ENCODE measurements at regions not wholly inside any gene's neighbourhood (a gene's known extent, or its start where the extent isn't known, plus 50 kb on each side); places are given as distances from the start of the nearest gene placed in this dataset.

DNA sequence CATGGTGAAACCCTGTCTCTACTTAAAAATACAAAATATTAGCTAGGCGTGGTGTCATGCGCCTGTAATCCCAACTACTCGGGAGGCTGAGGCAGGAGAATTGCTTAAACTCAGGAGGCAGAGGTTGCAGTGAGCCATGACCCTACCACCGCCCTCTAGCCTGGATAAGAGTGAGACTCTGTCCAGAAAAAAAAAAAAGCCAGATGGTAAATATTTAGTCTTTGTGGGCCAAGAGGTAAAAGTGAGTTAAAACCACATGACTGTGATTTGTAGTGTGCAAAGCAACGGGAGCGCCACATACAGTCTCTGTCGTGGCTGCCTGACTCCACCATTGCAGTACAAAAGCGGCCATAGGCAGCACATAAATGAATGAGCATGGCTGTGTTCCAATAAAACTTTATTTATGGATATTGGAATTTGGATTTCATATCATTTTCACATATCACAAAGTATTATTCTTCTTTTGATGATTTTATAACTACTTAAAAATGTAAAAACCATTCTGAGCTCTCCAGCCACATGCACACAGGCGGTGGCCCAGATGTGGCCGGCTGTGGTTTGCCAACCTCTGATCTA, 51.8 kb upstream of the CASZ1 start:
- no peak for DNase-seq

DNA sequence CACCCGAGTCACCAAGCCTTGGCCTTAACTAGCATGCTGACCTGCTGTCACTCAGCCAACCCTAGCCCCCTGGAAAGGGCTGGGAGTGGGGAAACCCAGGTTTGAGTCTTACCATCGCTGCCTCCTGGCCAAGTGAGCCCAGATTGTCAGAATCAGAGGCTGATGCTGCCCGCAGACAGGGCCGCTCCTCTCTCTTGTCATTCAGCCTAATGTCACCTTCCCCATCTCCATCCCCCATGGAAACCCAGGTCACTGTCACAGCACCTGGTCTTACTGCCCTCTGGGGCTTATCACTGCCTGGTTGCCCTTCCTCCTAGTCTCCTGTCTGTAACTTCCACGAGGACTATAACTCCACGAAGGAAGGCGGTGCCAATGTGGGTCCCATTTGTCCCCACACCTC, 53.6 kb upstream of the CASZ1 start:
- no peak for DNase-seq

DNA sequence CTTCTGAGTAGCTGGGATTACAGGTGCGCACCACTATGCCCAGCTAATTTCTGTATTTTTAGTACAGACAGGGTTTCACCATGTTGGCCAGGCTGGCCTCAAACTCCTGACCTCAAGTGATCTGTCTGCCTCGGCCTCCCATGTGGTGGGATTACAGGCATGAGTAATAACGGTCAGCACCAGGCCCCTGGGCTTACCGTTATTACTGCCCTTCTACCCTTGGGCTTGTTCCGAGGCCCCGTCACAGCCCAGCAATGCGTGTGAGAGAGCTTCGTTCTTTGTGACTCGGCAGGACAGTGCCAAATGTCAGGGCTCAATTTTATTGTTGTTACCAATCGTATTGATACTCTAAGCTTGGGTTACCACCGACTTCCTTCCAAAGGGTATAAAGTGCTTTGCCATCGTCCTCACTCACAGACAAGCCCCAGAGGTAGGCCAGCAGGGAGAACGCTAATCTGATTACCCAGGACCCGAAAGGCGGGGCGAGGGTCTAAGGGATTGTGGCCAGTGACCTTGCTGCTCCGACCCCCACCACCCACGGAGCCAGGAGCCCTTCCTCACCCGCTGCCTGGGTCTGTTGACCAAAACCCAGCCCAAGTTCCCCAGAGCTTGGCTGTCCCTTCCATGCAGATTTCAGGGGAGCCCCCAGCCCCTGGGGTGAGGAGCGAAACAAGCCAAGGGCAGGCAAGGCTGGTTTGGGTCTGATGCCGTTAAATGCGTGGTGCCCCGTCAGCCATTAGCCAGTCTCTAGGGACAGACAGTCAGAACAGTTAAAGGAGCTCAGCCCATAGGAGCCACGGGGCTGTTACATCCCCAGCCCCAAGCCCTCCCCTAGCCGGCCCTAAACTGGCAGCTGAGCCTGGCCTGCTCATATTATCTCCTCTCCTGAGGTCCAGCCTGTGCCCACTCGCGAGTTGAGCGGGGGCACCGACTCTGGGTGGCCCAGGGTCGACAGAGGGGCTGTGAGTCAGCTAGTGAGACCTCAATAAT, 54.9 kb upstream of the CASZ1 start:
- no peak for DNase-seq

GRCh38 chr1:10852018-10852417, 55.6 kb upstream of the CASZ1 start:
- DNase-seq: no peak

DNA sequence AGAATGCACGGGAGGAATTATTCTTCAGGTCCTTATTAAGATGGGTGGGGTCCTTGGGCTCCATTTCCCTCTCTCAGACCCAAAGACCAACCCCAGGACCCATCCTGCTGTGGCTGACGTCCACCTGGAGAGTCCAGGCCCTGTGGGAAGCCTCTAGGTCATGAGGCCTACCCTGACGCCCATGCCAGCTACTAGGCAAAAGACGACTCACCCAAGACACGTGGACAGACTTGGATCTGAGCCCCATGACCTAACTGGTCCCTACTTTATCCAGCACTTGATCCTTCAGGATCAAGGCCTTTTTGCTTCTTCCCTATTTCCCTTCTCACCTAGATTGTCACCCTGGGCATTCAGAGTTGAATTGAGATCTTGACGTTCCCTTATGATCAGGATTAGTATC, 56.0 kb upstream of the CASZ1 start:
- DNase-seq: no peak

- no peak for DNase-seq
Observed at GRCh38 chr1:10852998-10853520, 56.6 kb upstream of the CASZ1 start.

DNA sequence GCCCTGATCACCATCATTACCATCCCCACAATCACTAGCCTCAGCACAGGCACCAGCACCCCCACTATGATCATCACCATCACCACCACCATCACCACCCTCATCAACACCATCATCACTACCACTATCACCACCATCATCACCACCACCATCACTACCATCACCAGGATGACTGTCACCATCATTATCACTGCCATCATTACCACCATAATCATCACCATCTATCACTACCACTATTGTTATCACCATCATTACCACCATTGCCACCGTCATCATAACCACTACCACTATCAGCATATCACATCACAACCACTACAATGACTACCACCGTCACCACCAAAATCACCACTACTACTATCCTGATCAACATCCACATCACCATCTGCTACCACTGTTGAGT, 57.3 kb upstream of the CASZ1 start:
- no peak for DNase-seq

- no peak for DNase-seq
Observed at GRCh38 chr1:10854856-10855459, 58.5 kb upstream of the CASZ1 start.

DNA sequence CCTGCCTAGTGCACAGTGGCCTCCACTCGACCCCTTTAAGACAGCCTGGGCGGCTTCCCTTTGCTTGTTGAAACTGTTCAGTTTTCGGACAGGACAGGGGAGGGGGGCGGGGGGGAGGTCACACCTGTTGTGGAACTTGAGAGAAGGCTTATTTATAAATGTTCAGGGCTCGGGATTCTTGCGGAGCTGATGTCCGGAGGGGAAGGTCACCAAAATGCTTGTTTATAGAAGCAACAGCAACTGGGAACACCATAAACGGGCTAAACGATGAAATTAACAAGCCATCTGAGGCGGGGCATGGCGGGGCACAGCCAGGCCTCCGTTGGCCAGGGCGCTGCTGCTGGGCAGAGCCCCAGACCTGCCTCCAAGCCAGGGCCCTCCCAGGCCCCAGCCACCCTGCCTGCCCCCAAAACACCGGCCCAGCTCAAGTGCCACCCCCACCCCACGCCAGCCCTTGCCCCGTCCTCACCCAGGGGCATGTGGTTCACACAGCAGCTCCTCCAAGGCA, 59.8 kb upstream of the CASZ1 start:
- DNase-seq: no peak

GRCh38 chr1:10856863-10857598, 60.6 kb upstream of the CASZ1 start:
- DNase-seq: no peak

DNA sequence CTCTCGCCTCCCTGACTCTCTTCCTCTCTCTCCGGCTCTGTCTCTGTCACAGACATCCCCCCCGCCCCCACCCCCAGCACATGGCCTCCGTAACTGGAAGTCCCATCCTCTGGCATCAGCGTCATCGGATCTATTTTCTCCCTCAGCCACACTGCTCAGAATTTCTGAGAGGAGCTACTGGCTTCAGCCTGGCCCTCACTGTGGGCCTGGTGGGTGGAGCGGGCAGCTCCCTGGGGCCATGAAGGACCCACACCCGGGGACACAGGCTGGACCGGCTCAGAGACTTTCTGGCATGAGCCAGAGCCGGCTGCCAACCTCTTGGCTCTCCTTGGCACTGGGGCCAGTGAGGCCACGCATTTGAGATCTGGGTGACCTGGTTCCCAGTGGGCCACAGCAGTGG, 61.2 kb upstream of the CASZ1 start:
- DNase-seq: no peak

DNA sequence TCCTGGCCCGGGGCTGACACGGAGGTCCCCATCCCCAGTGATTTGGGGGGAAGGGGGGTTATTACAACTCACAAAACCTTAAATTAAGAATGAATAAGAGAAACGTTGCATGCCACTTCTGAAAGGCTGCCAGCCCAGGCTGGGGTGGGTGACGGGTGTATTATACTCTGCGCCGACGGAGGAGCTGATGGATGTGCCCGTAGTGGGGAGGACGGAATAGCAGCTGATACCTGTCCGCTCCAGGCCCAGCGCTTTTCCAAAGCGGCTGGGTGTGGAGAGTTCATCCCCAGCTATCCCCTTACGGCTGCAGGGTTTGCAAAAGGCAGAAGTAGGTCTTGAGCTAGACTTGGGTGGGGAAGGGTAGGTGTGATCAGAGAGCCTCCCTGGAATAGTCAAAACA, 63.8 kb upstream of the CASZ1 start:
- DNase-seq: no peak

DNA sequence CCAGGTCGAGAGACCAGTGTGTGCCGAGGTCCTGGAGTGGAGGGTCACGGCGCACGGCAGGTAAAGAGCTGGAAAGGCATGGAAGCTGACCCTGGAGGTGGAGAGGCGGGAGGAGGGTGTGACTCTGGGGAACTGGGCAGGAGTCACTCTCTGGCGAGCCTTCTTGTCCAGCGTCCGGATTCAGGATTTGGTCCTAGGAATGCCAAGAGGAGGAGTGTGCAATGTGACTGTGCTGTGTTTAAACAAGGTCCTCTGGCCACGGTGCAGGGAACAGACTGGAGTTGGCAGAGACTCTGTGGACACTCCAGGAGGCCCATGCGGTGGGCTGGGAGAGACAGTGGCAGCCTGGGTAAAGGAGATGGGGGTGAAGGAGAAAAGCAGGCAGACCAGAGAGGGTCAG, 64.2 kb upstream of the CASZ1 start:
- DNase-seq: no peak

- no peak for DNase-seq
Observed at GRCh38 chr1:10861822-10862221, 65.4 kb upstream of the CASZ1 start.

DNA sequence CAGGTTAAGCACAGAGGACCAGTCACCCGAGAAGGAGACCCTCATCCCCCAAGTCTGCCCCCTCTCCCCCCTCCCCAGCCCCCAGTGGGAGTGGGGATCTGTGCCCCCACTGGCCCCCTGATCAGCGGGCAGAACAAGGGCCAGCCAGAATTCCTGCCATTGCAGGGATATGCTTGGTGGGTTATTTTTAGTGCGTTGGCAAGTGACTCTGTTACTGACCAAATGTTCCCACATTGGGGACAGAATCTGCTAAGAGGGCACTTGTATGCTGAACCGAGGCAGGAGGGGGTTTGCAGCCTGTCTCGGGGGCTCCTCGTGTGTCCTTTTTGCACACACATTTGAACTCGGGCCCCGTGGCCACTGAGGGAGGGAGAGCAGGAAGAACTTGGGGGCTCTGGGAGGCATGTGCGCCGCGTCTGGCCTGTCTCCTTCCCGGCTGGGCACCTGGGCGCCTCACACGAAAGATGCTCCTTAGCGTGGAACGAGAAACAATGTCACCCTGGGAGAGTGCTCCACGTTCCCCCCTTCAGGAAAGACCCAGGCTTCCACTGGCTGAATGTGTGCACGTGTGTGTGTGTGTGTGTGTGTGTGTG, 66.4 kb upstream of the CASZ1 start:
- no peak for DNase-seq

DNA sequence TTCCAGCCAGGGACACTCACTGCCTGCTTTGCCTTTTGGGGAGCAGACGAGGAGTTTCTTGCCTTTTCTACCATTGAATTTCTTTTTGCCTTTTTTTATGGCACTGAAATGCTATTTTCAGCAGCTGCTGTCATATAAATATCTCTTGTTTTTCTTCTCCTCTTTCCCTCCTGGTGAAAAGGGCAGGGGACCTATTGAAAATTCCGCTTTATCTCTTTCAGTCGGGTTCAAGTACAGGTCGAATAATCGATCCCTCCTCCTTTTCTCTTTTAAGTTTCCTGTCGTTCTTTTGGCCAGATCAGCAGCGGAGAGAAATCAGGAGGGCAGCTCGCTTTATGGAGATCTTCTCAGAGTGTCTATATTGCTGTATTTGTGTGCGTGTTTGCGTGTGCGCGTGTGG, 67.4 kb upstream of the CASZ1 start:
- no peak for DNase-seq

DNA sequence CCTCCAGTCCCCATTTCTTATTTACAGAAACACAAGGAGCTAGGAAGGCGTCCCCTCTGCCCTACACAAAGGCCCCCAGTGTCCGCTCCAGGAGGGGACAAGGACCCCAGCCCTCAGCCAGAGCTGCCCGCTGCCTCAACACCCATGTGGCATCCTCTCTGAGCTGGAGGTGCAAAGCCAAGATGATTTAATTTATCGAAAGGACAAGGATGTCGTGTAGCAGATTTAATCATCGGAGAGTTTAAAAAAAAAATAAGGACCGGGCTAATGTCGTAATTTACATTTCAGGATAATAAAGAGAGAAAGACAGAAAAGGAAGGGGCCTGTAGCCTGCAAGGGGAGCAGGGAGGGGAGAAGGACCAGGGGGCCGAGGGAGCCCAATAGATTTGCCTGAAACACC, 68.3 kb upstream of the CASZ1 start:
- no peak for DNase-seq

DNA sequence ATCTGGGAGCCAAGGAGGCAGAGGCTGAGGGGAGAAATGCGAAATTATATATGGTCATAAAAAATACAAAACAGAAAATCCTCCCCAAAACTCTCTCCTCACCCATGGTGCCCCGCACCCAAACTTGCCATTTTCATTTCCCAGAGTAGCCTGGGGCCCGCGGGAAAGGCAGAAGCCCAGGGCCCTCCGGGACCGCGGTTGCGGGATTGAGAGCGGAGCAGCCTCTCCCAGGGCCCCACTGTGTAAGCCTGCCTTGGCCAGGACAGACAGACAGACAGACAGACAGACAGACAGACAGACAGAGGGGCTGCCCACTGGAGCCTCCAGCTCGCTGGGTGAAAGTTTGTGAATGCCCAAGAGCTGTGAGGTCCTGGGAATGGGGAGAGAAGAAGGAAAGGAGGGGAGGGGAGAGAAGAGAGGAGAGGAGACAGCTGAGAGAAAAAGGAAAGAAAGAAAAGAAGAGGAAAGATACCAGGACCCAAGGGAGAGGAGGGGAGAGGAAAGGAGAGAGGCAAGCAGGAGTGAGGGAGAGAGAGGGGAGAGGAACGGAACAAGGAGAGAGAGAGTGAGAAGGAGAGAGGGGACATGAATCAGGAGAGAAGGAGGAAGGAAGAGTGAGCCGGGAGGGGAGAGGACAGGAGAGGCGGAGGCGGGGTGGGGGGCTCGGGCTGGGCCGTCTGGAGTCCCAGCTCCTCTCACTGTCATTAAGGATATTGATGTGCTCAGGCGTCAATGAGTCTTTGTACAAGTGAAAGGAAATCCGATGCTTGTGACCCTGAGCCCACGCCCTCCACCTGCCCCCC, 69.3 kb upstream of the CASZ1 start:
- DNase-seq: no peak

GRCh38 chr1:10866321-10867093, 70.1 kb upstream of the CASZ1 start:
- DNase-seq: no peak

DNA sequence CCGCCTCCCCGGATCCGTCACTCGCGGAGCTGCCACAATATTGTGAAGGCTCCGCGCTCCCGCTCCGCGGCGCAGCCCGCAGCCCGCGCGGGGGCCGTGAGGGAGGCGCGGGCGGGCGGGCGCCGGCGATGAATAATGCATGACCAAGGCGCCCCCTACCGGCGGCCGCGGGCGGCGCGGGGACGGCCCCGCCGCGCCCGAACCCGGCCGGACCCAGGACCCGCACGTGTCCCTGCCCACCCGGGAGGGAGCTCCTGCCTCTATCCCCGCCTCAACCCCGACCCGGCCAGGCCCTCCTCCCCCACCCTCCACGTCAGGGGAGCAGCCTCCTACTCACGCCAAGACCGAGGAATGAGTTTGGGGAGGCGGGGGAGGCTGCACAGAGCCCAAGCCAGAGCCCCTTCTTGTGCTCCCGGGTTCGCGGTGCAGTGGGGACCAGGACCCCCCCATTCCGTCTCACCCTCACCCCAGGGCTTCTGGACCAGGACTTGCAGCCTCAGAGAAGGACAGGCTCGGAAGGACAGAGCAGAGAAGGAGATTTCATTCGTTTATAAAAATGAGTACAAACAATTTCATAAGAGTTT, 70.8 kb upstream of the CASZ1 start:
- peak; percentile 28 for DNase-seq
